T47D (cell line): ENCODE measurements at regions not wholly inside any gene's neighbourhood (a gene's known extent, or its start where the extent isn't known, plus 50 kb on each side); places are given as distances from the start of the nearest gene placed in this dataset.

Experiments used
- DNase-seq, 2 experiments: peaks; one replicate each; pipeline versions ENCODE4 v3.0.0 to v3.0.0-alpha.2; 2011 to 2012; ENCODE audit warnings: low read depth in 1 of 2, low spot score in 1 of 2
- JUND ChIP-seq: IDR thresholded peaks from 2 replicates; pipeline ENCODE4 v1.6.1; 2012; ENCODE audit warnings: low read depth
- in situ Hi-C: cut with HindIII; loops from 2 replicates; pipeline ENCODE4 v1.10.0; 2016; ENCODE audit warnings: low sequenced_read_pairs, low pct_unique_long_range_greater_than_20kb

DNA sequence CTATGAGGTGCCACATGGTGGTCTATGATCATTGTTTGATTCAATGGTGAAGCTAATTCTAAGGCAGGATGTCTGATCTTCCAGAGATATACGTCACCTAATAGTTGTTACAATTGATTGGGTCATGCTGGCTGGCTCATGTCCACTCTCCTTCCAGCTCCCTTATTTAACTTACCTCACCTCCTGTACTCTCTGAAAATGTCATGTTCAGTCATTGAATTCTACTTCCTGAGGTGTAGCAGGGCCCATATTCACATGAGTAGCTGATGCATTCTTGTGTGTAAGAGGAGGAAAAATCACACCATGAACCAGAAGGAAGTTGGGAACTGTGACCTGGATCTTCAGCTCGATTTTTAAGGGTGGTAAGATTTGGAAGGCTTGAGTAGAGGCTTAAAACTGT, 795.8 kb downstream of the QKI start:
- TF ChIP-seq JUND, result no peak
- DNase-seq, result no peak
- in situ Hi-C loops, result no loop called here

DNA sequence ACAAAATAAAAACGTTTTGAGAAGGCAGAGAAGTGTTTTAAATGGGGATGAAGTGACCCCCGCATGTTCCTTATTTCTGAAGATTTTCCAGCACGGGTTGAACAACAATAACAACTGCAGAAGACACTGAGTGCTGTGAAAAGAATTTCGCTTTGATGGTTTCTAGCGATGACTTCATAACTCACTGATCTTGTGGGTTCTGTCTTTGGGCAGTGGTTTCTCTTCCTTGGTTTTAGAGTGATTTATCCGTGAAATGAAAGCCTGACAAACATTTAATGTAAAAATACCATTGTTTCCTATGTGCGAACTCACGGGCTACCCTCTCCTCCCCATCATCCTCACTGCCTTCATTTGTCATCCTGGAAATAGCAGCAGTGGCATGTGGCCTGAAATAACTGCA, 793.9 kb downstream of the QKI start:
- in situ Hi-C loops, result no loop called here
- DNase-seq, result no peak
- no peak for TF ChIP-seq JUND

DNA sequence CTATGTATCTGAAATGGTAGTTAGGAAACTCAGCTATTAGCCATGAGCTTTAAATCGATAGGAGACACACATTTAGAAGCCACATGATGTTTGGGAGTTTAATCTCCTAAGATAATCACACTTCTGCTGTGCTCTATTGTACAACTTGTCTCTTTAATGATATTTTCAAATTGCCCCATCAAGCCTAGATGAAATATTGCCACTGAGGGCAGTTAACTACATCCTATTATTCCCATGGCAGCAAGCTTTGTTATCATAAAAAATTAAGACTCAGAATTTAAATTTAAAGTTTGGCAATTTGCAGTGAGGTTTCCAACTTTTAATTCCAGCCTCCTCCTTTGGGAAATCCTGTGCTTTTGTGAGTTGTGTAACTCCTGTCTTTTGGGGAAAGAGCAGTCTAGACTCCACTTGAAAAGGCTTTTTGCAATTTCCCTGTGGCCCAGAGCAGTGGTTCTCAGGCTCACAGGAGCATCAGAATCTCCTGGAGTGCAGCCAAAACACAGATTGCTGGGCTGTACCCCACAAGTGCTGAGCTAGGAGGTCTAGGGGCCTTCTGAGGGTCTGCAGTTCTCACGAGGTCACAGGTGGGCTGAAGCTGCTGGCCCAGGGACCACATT, 792.4 kb downstream of the QKI start:
- DNase-seq, result no peak
- no peak for TF ChIP-seq JUND
- in situ Hi-C loops, result no loop called here

DNA sequence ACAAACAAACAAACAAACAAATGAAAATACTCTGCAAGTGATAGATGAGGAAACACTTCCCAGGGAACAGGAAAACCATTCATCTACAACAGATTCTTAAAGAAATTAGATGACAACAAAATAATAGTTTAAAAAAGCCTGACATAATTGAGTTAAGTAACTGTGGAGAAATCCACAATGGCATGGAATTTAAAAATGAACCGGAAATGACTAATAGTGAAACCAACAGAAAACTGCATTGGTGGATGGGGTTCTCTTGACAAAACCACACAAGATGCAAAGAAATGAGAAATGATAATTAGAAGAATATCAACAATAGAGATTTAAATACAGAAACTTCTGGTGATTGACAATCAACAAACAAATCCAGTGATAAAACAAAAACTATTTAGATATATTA, 785.6 kb downstream of the QKI start:
- no peak for DNase-seq
- in situ Hi-C loops, result no loop called here
- no peak for TF ChIP-seq JUND

DNA sequence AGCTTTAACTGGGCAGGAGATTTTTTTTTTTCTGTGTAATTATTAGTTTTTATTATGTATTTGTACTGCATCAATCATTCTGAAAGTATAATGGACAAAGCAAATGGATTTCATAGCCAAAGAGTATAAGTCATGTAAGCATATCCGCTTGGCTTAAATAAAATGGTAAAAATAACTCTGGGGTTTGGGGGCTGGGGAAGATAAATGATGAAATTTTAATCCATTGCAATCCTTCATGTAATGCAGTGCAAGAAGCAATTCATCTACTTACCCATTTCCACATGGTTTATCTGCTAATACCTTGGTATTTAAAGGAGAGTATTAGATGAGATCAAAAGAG, 781.4 kb downstream of the QKI start:
- TF ChIP-seq JUND, result no peak
- in situ Hi-C loops, result no loop called here
- DNase-seq, result no peak

DNA sequence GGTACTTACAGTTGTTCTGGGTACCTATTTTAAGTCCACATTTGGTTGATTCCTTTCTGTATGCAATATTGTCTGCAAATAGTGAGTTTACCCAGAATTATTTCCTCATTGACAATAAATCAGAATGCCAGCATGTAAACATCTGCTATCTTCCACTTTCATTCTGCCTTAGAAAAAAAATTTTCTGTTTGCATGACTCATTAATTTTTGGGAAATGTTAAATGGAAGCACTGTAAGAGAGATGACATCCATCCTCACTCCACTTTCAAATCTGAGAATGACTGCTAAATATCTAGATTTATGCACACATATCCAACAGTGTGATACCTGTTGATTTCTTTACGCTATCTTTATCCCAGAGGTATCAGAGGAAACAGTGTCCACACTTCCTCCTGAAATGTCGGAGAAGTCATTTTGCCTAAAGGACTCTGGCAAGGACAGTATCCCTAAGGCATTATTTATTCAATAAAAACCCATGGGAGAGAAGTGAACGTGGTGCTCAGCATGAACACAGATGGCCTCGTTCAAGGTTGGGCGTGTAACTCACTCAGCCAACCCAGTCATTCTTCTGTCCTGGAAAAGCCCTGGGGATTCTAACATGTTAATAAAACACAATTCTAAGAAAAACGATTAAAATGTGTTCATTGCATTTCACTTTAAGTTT, 780.9 kb downstream of the QKI start:
- no peak for DNase-seq
- TF ChIP-seq JUND, result no peak
- in situ Hi-C loops, result no loop called here

DNA sequence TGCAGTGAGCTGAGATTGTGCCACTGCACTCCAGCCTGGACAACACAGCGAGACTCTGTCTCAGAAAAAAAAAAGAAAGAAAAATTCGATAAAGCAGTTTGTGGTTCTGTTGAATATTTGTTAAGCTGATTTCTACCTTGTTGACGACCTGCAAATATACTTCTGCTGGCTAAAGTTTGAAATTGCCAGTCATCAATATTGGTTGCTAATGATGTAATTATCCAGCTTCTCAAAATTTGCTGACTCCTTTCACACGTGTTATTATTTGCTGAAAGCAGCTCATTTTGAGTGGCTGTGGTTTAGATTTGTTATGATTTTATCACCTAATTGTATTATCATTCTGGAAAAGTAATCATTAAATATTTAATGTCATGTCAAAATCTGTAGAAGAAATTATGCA, 774.3 kb downstream of the QKI start:
- in situ Hi-C loops, result no loop called here

DNA sequence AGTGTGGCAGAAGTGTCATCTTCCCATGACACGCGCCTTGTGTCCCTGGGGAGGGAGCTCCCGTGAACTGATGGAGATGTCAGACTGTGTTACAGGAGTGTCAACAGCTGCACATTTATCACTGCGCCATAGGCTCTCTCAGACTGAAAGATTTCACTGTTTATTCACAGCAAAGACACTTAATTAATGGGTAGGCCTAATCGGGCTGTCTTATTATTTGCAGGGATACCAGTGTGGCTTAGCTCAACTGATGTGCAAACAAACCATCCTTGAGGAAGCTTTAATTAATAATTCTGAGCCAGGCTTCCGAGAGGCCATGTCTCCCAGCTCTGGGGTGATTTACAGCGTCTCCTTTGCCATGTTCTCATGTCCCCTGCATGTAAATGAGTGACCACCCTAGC, 771.0 kb downstream of the QKI start:
- in situ Hi-C loops, result no loop called here
- DNase-seq, result no peak
- no peak for TF ChIP-seq JUND

More for the DNA sequence above, 774.3 kb downstream of the QKI start:
- no peak for DNase-seq
- TF ChIP-seq JUND, result no peak

DNA sequence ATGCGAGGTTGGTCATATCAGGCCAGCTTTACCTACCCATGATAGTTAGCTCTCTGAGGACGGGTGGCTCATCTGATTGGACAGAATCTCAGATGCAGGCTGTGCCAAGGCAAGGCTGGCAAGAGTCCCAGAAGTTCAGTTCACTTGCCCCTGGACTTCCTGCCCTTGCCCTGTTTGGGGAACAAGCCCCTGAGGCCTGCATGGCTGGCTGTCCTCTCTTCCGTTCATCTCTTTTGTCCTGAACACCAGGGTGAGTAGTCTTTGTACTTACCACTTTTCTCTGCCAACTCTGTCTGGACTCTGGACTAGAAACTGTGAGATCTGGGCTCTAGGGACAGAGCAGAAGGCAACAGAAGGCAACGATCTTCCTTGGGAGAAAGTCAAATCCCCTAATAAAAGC, 769.9 kb downstream of the QKI start:
- in situ Hi-C loops, result no loop called here
- DNase-seq, result no peak
- TF ChIP-seq JUND, result no peak

DNA sequence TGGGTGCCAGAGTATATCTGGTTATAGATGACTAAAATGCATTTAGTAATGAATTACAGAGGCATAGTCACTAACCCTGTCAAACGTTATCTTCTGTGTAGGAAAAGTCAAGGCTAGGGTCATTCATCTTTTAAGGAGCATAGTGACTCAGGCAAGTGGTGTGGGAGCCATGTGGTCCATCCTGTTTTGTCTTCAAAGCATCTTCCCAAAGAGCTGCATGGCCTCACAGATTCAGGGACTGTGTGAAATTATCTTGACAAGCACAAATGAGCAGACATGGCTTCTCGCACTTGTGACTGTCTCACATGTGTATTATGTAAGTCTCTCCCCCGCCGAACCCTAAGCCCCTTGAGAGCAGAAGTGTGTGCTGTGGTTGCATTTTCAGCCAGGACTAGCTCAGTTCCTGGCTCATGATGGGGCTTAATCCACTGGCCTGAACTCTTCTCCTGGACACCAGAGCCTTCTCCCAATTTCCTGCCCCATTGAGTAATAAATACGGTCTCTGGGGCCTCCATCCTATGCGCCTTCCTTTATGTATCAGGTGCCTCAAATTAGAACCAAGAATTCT, 769.1 kb downstream of the QKI start:
- no peak for TF ChIP-seq JUND
- DNase-seq, result no peak
- in situ Hi-C loops, result no loop called here

DNA sequence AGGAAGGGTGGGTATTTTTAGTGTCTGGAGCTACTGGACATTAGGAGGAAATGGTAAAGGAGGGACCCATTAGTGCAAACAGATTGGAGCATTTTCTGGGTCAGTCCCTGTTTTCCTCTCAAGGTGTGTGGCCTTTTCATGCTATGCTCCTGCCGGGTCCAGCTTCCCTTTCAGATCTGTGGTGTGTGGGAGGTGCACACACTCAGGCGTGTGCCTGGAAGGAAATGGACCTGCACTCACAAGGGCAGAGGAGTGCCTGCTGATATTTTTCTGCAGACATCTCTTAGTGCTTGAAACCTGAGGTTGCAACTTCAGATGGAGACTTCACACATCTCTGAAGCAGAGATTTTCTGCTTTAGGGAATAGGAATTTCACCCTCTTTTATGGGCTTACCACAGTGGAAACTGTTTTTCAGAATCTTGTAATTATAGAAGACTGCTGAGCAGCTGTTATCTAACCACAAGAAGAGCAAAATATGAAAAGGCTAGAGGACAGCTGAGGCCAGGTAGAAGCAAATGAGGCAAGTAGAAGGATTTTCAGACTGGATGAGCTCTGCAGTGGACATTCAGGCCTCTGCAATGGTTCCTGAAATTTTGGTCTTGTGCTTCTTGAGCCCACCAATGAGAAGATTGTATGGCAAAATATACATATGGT, 764.3 kb downstream of the QKI start:
- in situ Hi-C loops, result no loop called here
- DNase-seq, result no peak
- no peak for TF ChIP-seq JUND

DNA sequence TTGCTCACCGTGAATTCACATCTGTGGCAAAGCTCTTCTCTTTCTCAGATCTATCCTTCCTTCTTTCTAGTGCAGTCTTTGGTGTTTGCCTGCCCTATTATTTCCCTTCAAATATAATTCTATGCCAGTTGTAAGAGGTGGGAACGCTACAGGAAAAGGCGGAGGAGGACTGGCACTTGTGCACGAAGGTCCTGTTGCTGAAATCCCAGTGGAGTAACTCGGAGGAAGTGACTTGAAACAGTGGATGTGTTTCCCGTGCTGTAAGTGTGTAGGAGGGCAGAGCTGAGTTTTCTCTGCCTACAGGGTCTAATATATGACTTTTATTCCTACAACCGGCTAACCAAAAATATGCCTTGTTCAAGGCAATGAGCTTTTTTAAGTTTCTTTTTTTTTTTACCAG, 754.8 kb downstream of the QKI start:
- no peak for DNase-seq
- in situ Hi-C loops, result no loop called here
- no peak for TF ChIP-seq JUND

DNA sequence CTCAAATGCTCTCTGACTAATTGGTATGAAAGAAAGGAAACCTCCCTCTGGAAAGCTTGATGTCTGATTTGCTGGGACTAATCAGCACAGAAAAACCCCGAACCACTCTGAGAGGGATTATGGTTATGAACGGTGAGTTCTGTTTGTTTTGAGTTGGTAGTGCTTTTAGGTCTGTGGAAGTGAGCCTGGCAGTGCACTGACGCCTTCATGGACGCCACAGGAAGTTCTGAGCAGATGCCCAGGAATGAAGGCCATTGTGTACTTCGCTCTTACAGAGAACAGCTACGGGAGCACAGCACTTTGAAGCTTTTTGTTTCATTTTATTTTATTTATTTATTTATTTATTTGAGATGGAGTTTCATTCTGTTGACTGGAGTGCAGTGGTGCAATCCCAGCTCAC, 754.1 kb downstream of the QKI start:
- in situ Hi-C loops, result no loop called here
- TF ChIP-seq JUND, result no peak
- no peak for DNase-seq
